ENCODE measurements at regions not wholly inside any gene's neighbourhood (a gene's known extent, or its start where the extent isn't known, plus 50 kb on each side); places are given as distances from the start of the nearest gene placed in this dataset.

DNA sequence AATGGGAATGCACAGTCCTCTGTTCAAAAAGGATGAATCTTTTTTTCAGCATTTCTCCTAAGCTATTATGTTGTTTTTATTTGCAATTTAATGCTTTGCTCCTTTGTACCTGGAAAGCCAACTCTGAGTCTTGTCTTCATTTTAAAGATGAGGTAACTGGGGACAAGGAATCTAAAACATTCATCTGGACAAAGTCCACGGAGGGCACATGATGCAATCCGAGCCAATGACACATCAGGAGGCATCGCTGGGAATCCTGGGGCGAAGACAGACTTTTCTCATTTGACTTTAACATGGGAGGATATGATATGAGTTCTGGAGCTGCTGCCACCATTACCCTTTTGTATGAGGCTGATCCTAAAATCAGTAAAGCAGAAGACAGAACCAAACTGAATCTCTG is 116.5 kb upstream of the REG3G start:
- H3K36me3 ChIP-seq (replicated peaks): no peaks in the 10 kb centered on the region
- H3K27ac ChIP-seq: no peak overlapping the region
- DNase-seq: no peak
- TF ChIP-seq, protein P1, sequence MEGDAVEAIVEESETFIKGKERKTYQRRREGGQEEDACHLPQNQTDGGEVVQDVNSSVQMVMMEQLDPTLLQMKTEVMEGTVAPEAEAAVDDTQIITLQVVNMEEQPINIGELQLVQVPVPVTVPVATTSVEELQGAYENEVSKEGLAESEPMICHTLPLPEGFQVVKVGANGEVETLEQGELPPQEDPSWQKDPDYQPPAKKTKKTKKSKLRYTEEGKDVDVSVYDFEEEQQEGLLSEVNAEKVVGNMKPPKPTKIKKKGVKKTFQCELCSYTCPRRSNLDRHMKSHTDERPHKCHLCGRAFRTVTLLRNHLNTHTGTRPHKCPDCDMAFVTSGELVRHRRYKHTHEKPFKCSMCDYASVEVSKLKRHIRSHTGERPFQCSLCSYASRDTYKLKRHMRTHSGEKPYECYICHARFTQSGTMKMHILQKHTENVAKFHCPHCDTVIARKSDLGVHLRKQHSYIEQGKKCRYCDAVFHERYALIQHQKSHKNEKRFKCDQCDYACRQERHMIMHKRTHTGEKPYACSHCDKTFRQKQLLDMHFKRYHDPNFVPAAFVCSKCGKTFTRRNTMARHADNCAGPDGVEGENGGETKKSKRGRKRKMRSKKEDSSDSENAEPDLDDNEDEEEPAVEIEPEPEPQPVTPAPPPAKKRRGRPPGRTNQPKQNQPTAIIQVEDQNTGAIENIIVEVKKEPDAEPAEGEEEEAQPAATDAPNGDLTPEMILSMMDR (IDR thresholded peaks at IDR 0.05; ENCODE audit: low read depth, low read length, missing control alignments): no peak
- H3K4me3 ChIP-seq (ENCODE audit: low read depth, low read length): no peak overlapping the region
- H3K27me3 ChIP-seq (replicated peaks): no peaks in the 10 kb centered on the region
- in situ Hi-C loops (cut with HindIII; ENCODE audit: low pct_ligation_motif_present, low sequenced_read_pairs): no loop called here

DNA sequence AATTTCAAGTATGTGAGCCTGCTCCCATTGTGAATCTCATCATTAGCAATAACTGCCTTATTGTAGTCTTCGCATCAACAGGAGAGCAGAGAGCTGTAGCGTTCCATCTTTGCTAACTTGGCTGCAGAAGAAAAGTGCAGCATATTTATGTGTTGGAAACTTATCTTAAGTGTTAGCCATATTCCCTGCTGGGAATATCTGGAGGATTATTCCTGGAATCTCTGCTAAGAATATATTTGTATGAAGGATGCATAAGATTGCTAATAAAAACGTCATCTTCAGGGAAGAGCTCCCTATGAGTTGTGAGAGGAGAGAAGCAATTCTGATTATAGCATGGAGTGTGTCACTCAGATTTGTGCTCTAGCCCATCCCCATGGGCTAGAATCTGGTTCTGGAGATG is 115.1 kb upstream of the REG3G start:
- DNase-seq: no peak

DNA sequence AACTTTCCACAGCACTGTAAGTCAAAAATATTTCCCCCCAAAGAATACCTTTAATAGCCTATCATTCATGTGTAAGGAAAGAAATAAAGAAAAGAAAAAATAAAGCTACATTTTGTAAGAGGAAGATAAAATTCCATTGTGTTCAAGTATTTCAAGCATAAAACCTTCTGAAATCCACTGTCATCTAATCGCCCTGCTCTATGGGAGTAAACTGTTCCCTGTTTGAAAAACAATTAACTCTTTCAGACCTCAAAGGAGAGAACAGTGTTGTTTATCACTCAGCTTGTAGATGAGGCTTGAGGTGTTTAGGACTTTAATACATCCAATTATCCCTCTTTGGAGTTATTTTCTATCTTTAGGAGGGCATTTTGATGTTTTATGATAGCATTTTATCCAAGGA is 112.2 kb upstream of the REG3G start:
- H3K27ac ChIP-seq: no peak overlapping the region
- H3K36me3 ChIP-seq (replicated peaks): no peaks in the 10 kb centered on the region
- H3K27me3 ChIP-seq (replicated peaks): no peaks in the 10 kb centered on the region
- in situ Hi-C loops (cut with HindIII; ENCODE audit: low pct_ligation_motif_present, low sequenced_read_pairs): no loop called here
- H3K4me3 ChIP-seq (ENCODE audit: low read depth, low read length): no peak overlapping the region
- DNase-seq: no peak
- TF ChIP-seq, protein P1 (IDR thresholded peaks at IDR 0.05; ENCODE audit: low read depth, low read length, missing control alignments): no peak

More for the DNA sequence above, 115.1 kb upstream of the REG3G start:
- Histone ChIP-seq H3K27me3 (replicated peaks) (no peaks in the 10 kb centered on the region), H3K4me3 (ENCODE audit: low read depth, low read length) (no peak overlapping the region), H3K36me3 (replicated peaks) (no peaks in the 10 kb centered on the region), H3K27ac (no peak overlapping the region)
- in situ Hi-C loops (cut with HindIII; ENCODE audit: low pct_ligation_motif_present, low sequenced_read_pairs): no loop called here
- TF ChIP-seq, protein P1 (IDR thresholded peaks at IDR 0.05; ENCODE audit: low read depth, low read length, missing control alignments): no peak

DNA sequence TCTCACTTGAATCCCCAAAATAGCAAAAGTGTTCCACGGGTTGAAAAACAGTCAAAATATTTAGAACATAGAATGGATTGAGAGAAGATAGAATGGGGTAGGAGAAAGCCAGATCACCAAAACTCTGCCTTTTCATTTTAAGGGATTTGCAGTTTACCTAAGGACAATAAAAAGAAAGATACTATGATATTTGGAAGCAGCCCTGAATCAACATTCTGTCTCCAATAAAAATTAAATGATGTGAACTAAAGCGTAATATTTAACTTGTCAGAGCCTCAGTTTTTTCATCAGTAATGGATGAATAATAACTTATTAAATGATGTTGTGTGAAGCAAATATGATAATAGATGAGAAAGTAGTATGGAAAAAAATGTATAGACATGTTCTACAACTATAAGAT is 100.2 kb upstream of the REG3G start:
- DNase-seq: no peak
- no peaks in the 10 kb centered on the region for H3K36me3 ChIP-seq (replicated peaks)
- no peak overlapping the region for H3K4me3 ChIP-seq (ENCODE audit: low read depth, low read length)
- in situ Hi-C loops (cut with HindIII; ENCODE audit: low pct_ligation_motif_present, low sequenced_read_pairs): no loop called here
- H3K27ac ChIP-seq: no peak overlapping the region
- no peaks in the 10 kb centered on the region for H3K27me3 ChIP-seq (replicated peaks)
- TF ChIP-seq, protein P1 (IDR thresholded peaks at IDR 0.05; ENCODE audit: low read depth, low read length, missing control alignments): no peak

DNA sequence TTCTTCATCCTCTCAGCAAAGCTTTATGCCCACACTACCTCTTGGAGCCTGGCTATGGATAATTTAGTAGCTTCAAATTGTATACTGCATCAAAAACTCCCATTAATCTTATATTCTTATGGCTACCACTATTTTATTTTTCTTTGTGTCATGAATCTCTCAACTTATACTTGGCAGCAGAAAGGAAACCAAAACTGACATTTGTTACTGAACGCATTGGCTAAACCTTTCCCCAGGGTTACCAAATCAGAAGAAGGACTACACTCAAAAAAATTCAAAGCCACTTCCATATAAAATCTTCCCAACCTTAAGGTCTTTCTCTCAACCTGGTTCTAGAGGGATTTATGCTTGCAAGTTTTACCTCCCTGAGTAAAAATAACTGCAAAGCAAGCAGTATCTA is 97.0 kb upstream of the REG3G start:
- DNase-seq: no peak
- Histone ChIP-seq H3K27me3 (replicated peaks) (no peaks in the 10 kb centered on the region), H3K4me3 (ENCODE audit: low read depth, low read length) (no peak overlapping the region), H3K36me3 (replicated peaks) (no peaks in the 10 kb centered on the region), H3K27ac (no peak overlapping the region)
- in situ Hi-C loops (cut with HindIII; ENCODE audit: low pct_ligation_motif_present, low sequenced_read_pairs): no loop called here
- TF ChIP-seq, protein P1 (IDR thresholded peaks at IDR 0.05; ENCODE audit: low read depth, low read length, missing control alignments): no peak

DNA sequence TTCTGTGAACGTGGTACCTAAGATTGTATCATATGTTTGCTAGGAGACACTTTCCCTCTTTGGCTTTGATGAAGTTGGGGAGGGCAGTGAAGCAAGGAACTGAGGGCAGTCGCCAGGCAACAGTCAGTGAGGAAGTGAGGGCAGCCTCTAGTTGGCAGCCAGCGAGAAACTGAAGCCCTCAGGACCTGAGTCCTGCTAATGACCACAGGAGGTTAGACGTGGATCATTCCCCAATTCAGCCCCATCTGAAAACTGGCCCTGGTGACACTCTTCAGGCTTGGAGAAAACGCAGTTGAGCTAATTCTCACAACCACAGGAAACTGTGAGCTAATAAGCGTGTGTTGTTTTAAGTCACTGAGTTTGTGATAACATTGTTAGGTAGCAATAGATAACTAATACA is 84.5 kb upstream of the REG3G start:
- Histone ChIP-seq H3K36me3 (replicated peaks) (no peaks in the 10 kb centered on the region), H3K27ac (no peak overlapping the region), H3K27me3 (replicated peaks) (no peaks in the 10 kb centered on the region), H3K4me3 (ENCODE audit: low read depth, low read length) (no peak overlapping the region)
- in situ Hi-C loops (cut with HindIII; ENCODE audit: low pct_ligation_motif_present, low sequenced_read_pairs): no loop called here
- no peak for DNase-seq
- TF ChIP-seq, protein P1 (IDR thresholded peaks at IDR 0.05; ENCODE audit: low read depth, low read length, missing control alignments): no peak

Measured in brain microvascular endothelial cell (primary cell).